ENCODE measurements at regions not wholly inside any gene's neighbourhood (a gene's known extent, or its start where the extent isn't known, plus 50 kb on each side); places are given as distances from the start of the nearest gene placed in this dataset.

DNA sequence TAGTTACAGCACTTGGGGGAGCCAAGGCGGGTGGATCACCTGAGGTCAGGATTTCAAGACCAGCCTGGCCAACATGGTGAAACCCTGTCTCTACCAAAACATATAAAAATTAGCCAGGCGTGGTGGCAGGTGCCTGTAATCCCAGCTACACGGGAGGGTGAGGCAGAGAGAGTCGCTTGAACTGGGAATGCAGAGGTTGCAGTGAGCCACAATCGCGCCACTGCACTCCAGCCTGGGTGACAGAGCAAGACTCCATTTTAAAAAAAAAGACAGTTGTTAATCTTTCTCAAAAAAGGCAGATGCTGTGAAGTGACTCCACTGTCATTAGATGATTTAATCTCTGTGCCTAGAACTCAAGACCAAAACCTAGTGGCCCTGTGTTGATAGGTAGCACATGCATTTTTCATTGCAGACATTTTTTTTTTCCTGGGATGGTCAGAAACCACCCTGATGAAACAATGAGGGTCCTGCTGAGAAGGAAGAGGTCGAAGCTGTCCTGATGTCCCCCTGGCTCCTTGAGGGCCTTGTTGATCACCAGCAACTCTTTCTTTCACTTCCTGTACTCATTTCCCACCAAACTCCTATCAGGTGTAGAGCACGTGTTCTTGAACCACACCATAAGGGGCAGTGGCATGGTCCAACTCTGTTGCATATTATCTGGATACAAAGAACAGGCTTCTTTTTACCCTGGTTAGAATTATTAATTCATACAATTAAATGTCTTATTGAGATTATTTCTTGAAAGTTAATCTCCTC is 382.2 kb downstream of the ICE1 start:
- no peak overlapping the region for H3K27ac ChIP-seq
- TF ChIP-seq, protein P1, sequence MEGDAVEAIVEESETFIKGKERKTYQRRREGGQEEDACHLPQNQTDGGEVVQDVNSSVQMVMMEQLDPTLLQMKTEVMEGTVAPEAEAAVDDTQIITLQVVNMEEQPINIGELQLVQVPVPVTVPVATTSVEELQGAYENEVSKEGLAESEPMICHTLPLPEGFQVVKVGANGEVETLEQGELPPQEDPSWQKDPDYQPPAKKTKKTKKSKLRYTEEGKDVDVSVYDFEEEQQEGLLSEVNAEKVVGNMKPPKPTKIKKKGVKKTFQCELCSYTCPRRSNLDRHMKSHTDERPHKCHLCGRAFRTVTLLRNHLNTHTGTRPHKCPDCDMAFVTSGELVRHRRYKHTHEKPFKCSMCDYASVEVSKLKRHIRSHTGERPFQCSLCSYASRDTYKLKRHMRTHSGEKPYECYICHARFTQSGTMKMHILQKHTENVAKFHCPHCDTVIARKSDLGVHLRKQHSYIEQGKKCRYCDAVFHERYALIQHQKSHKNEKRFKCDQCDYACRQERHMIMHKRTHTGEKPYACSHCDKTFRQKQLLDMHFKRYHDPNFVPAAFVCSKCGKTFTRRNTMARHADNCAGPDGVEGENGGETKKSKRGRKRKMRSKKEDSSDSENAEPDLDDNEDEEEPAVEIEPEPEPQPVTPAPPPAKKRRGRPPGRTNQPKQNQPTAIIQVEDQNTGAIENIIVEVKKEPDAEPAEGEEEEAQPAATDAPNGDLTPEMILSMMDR (conservative IDR thresholded peaks at IDR 0.05; ENCODE audit: low read depth), result no peak
- CTCF ChIA-PET, result interaction anchor here (0.6 kb wide), 1 partner anchor 201 kb away, joined by 3 read pairs; no protein-coding TSS in a partner anchor
- POLR2A ChIA-PET (ENCODE audit: low non-redundant PET), result no interaction called here
- DNase-seq (ENCODE audit: low spot score), result no peak

DNA sequence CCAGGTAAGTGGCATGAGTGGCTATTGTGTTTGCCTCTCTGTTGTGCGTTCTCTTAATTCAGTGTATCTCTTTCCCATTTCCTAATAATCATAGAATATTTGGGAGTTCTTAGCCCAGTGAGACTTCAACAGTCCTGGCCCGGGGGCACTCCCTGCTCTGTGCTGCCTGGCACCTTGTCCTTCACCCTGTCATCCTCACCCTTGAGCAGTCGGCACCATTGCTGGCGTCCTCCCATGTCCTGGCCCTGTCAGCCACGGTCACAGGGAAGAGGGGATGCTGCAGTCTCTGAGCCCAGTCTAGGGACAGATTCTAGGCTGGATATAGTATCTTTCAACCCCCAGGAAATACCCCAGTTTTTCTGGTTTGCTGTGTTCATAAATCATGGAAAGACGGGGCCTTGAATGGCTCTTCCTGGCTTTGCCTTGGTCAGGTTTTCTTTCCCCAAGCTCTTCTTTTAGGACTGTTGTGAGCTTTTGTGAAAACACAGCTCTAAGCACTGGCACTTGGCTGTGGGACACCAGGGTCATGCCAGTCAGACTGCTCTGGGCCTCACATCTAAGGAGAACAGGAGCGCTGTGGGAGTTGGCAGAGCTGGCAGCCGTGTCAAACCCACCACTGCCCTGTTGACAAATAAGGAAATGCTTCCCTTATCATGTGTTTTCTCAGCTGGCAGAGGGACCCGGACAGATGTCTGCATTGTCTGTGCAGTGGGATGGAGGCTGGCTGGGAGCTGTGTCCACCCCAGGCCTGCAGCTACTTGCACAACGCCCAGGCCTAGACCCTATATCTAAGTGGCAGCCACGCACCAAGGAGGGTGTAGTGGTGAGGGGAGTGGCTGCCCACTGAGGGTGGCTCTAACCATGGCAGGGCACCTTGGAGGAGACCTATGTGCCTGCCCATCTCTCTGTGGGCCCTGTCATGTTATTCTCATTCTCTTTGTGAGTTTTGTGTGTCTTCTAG is 378.6 kb downstream of the ICE1 start:
- ChIA-PET POLR2A (ENCODE audit: low non-redundant PET) (no interaction called here), CTCF (no interaction called here)
- TF ChIP-seq, protein P1 (conservative IDR thresholded peaks at IDR 0.05; ENCODE audit: low read depth), result no peak
- DNase-seq (ENCODE audit: low spot score), result no peak
- H3K27ac ChIP-seq, result no peak overlapping the region

DNA sequence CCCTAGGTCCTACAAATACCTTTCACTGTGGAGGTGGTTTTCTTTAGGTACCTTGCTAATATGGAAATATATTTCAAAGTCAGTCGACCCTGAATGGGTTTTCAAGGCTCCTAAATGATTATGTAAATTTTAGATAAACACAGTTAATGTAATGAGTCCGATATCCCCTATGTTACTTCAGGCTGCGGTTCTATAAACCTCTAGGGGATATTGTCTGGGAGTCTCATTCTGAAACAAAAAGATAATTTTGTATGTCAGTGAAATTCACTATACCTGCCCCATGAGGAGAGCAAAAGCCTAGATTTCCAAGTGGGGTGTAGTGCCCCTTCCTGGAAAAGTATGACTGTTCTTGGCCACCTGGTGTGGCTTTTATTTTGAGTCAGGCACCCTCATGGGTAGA is 377.3 kb downstream of the ICE1 start:
- POLR2A ChIA-PET (ENCODE audit: low non-redundant PET), result no interaction called here
- CTCF ChIA-PET, result no interaction called here
- H3K27ac ChIP-seq, result no peak overlapping the region
- TF ChIP-seq, protein P1 (conservative IDR thresholded peaks at IDR 0.05; ENCODE audit: low read depth), result no peak
- DNase-seq (ENCODE audit: low spot score), result no peak

DNA sequence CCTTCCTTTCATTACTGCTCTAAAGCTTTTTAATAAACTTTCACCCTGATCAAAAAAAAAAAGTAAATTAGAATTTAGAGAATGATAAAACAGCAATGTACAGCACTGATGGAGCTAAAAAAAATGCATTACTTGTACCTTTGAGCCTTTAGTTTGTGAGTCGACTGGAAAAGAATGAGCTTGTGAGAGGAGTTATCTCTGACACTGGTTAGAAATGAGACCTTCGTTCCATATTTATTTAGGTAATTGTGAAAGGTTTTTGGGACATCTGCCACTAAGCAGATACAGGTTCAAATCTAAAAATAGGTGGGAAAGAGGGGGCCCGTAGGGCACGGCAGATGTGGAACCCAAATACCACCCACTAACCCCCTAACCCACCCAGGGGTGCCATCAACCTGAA is 376.8 kb downstream of the ICE1 start:
- ChIA-PET CTCF (no interaction called here), POLR2A (ENCODE audit: low non-redundant PET) (no interaction called here)
- TF ChIP-seq, protein P1 (conservative IDR thresholded peaks at IDR 0.05; ENCODE audit: low read depth), result no peak
- no peak overlapping the region for H3K27ac ChIP-seq
- no peak for DNase-seq (ENCODE audit: low spot score)

DNA sequence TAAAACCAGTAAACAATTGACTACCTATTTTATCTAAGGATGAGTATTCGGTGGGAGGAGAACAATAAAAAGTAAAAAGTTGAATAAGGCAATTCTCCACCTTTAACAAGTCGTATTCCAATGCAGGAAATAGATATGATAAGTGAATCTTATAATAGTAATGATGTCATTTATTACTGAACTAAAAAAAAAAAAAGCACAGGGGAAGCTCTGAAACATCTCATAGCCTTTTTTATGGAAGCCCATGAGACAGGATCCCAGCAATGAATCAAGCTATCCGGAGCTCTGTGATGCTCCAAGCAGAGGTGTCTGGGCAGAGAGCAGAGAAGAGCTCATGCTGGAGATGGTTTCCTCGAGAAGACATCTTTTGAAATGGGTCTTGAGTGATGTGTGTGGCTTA is 376.0 kb downstream of the ICE1 start:
- TF ChIP-seq, protein P1 (conservative IDR thresholded peaks at IDR 0.05; ENCODE audit: low read depth), result no peak
- H3K27ac ChIP-seq, result no peak overlapping the region
- no peak for DNase-seq (ENCODE audit: low spot score)
- CTCF ChIA-PET, result interaction anchor here (0.6 kb wide), 1 partner anchor 115 kb away, joined by 3 read pairs; no protein-coding TSS in a partner anchor
- POLR2A ChIA-PET (ENCODE audit: low non-redundant PET), result no interaction called here

DNA sequence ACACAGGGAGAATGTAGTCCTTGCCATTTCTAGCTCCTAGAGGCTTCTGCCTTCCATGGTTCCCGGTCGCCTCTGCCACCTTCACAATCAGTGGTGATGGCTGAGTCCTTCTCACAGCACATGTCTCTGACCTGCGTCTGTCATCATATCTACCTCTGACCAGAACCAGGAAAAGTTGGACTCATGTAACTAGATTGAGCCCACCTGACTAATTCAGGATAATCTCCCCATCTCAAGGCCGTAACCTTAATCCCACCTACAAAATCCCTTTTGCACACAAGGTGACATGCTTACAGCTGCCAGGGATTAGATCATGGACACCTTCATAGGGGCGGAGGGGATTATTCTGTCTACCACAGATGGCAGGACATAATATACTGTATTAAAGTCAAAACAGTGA is 375.6 kb downstream of the ICE1 start:
- no peak overlapping the region for H3K27ac ChIP-seq
- CTCF ChIA-PET, result interaction anchor here (0.6 kb wide), 1 partner anchor 115 kb away, joined by 3 read pairs; no protein-coding TSS in a partner anchor
- TF ChIP-seq, protein P1 (conservative IDR thresholded peaks at IDR 0.05; ENCODE audit: low read depth), result no peak
- DNase-seq (ENCODE audit: low spot score), result no peak
- POLR2A ChIA-PET (ENCODE audit: low non-redundant PET), result no interaction called here
